T-cell (primary cell): ENCODE measurements at regions not wholly inside any gene's neighbourhood (a gene's known extent, or its start where the extent isn't known, plus 50 kb on each side); places are given as distances from the start of the nearest gene placed in this dataset.

Experiments used
- ATAC-seq, 4 experiments: fragments of 200-7000 bp in 3 of 4; fragments of 150-1000 bp in 1 of 4; cut with Tn5 transposase; replicated peaks in 1 of 4; 1 replicate in 3 of 4; 2 replicates in 1 of 4; pipeline ENCODE4 v1.10.0; 2021; ENCODE audit warnings: moderate library complexity in 3 of 4, mild to moderate bottlenecking in 2 of 4, moderate number of reproducible peaks in 1 of 4
- CTCF ChIA-PET, 2 donors: fragments of 300-600 bp; sonication (Branson Sonifier 250); formaldehyde crosslinking; loops; one replicate each; lab custom pipeline; 2022; ENCODE audit warnings: antibody characterized with exemption in 2 of 2; lab: Charles Lee
- POLR2A ChIA-PET, 2 donors: fragments of 300-600 bp; sonication (Branson Sonifier 250); formaldehyde crosslinking; loops; one replicate each; lab custom pipeline; 2022; ENCODE audit warnings: antibody characterized with exemption in 2 of 2; lab: Charles Lee
- DNase-seq, 35 experiments: peaks; one replicate each; pipeline versions ENCODE4 v3.0.0 to v3.0.0-alpha.2; 2013 to 2023
- H3K27ac ChIP-seq: one replicate; pipeline ENCODE4 v1.5.1; 2013; ENCODE audit warnings: low read length
- H3K27me3 ChIP-seq, 2 experiments: replicated peaks in 1 of 2; 1 replicate in 1 of 2; 2 replicates in 1 of 2; pipeline versions ENCODE4 v1.6.1 to v1.7.0; 2013; ENCODE audit warnings: low read length in 1 of 2, mixed read lengths in 1 of 2; ENCODE audit not compliant: control insufficient read depth in 2 of 2, insufficient read depth in 2 of 2; ENCODE audit errors: extremely low read depth in 1 of 2
- H3K36me3 ChIP-seq, 2 donors: 1 replicate in 1 of 2; 2 replicates in 1 of 2; pipeline versions ENCODE4 v1.6.1 to v1.7.0; 2013; ENCODE audit warnings: low read length in 1 of 2; ENCODE audit not compliant: control insufficient read depth in 2 of 2, insufficient read depth in 1 of 2; ENCODE audit errors: extremely low read depth in 1 of 2
- H3K4me1 ChIP-seq, 2 experiments: 1 replicate in 1 of 2; 2 replicates in 1 of 2; pipeline versions ENCODE4 v1.6.1 to v1.7.0; 2013; ENCODE audit warnings: low read length in 2 of 2, mixed read lengths in 1 of 2; ENCODE audit not compliant: insufficient read depth in 2 of 2, control insufficient read depth in 1 of 2; ENCODE audit errors: extremely low read depth in 1 of 2
- H3K4me3 ChIP-seq, 2 donors: 1 replicate in 1 of 2; 2 replicates in 1 of 2; pipeline versions ENCODE4 v1.5.1 to v1.7.0; 2013; ENCODE audit warnings: mild to moderate bottlenecking in 2 of 2, low read length in 1 of 2, moderate library complexity in 1 of 2; ENCODE audit not compliant: control insufficient read depth in 1 of 2; ENCODE audit errors: extremely low read depth in 1 of 2
- H3K9me3 ChIP-seq: 2 replicates; pipeline ENCODE4 v1.7.0; 2013
- H3K27ac Mint-ChIP-seq, 2 donors: one replicate each; pipeline ENCODE4 v1.8.0; 2020 to 2021; ENCODE audit warnings: mild to moderate bottlenecking in 2 of 2, mixed read lengths in 2 of 2
- H3K27me3 Mint-ChIP-seq, 2 donors: one replicate each; pipeline ENCODE4 v1.8.0; 2021 to 2022; ENCODE audit warnings: mixed read lengths in 2 of 2
- H3K36me3 Mint-ChIP-seq: one replicate; pipeline ENCODE4 v1.8.0; 2021; ENCODE audit warnings: mixed read lengths
- H3K4me1 Mint-ChIP-seq, 3 donors: one replicate each; pipeline ENCODE4 v1.8.0; 2020 to 2022; ENCODE audit warnings: mixed read lengths in 3 of 3, mild to moderate bottlenecking in 1 of 3
- H3K4me3 Mint-ChIP-seq, 3 donors: one replicate each; pipeline ENCODE4 v1.8.0; 2020 to 2022; ENCODE audit warnings: mild to moderate bottlenecking in 3 of 3, mixed read lengths in 3 of 3, moderate library complexity in 3 of 3
- H3K9me3 Mint-ChIP-seq, 3 donors: one replicate each; pipeline ENCODE4 v1.8.0; 2020 to 2022; ENCODE audit warnings: mixed read lengths in 3 of 3
- WGBS: methylation state at CpG from one replicate; pipeline ENCODE4 v1.1.5; 2013; ENCODE audit warnings: missing lambda C conversion rate; ENCODE audit not compliant: insufficient coverage; 5-methylcytosine and 5-hydroxymethylcytosine counted together

- no peaks in the 10 kb centered on the region for H3K9me3 ChIP-seq
- no CpG with 5 or more reads among the region's 4 CpGs for WGBS
- no peaks in the 10 kb centered on the region for H3K36me3 Mint-ChIP-seq
- H3K27ac ChIP-seq: no peak overlapping the region
- H3K9me3 Mint-ChIP-seq: peaks cover 0 to 11% (median 9%) of the 10 kb centered on the region in 3 donors
- H3K4me1 ChIP-seq: no peaks in the 10 kb centered on the region
- no peaks in the 10 kb centered on the region for H3K4me1 Mint-ChIP-seq
- H3K27ac Mint-ChIP-seq: no peak overlapping the region
- no peak overlapping the region for H3K4me3 ChIP-seq
- CTCF ChIA-PET: no interaction called here
- POLR2A ChIA-PET: no interaction called here
- H3K4me3 Mint-ChIP-seq: no peak overlapping the region
- H3K36me3 ChIP-seq: no peaks in the 10 kb centered on the region
- DNase-seq: no peak
- H3K27me3 Mint-ChIP-seq: peaks cover 3 to 16% of the 10 kb centered on the region in 2 donors
- H3K27me3 ChIP-seq: no peaks in the 10 kb centered on the region
- ATAC-seq: no peak
Measured at GRCh38 chr9:18245911-18246310, 228.0 kb upstream of the ADAMTSL1 start.

GRCh38 chr9:18250053-18250452 lies 223.9 kb upstream of the ADAMTSL1 start:
- H3K27ac Mint-ChIP-seq: no peak overlapping the region

GRCh38 chr9:18253950-18254349 lies 220.0 kb upstream of the ADAMTSL1 start:
- H3K4me1 Mint-ChIP-seq: peaks cover 0 to 6% (median 0%) of the 10 kb centered on the region in 3 donors
- no peaks in the 10 kb centered on the region for H3K36me3 ChIP-seq
- ATAC-seq (no peak), DNase-seq (no peak)
- H3K27me3 ChIP-seq: peaks cover 0 to 2% of the 10 kb centered on the region in 2 experiments
- no peak overlapping the region for H3K27ac ChIP-seq
- CTCF ChIA-PET: interaction anchor here (0.9 to 2.9 kb wide), 5 partner anchors 11 to 1205 kb away, joined by 3 to 31 read pairs (median 6); no protein-coding TSS in a partner anchor
- H3K27me3 Mint-ChIP-seq: peaks cover 6 to 9% of the 10 kb centered on the region in 2 donors
- no peaks in the 10 kb centered on the region for H3K9me3 ChIP-seq
- H3K4me1 ChIP-seq: no peaks in the 10 kb centered on the region
- H3K36me3 Mint-ChIP-seq: no peaks in the 10 kb centered on the region
- H3K4me3 Mint-ChIP-seq: no peak overlapping the region
- H3K4me3 ChIP-seq: no peak overlapping the region
- H3K27ac Mint-ChIP-seq: no peak overlapping the region
- H3K9me3 Mint-ChIP-seq: no peaks in the 10 kb centered on the region
- POLR2A ChIA-PET: no interaction called here
- WGBS: 73% methylated on average over 4 of the region's 9 CpGs

More at GRCh38 chr9:18250053-18250452, 223.9 kb upstream of the ADAMTSL1 start:
- no peaks in the 10 kb centered on the region for H3K36me3 ChIP-seq
- no peaks in the 10 kb centered on the region for H3K4me1 ChIP-seq
- no peaks in the 10 kb centered on the region for H3K27me3 ChIP-seq
- H3K9me3 Mint-ChIP-seq: no peaks in the 10 kb centered on the region
- H3K4me3 ChIP-seq: no peak overlapping the region
- POLR2A ChIA-PET: no interaction called here
- DNase-seq (no peak), ATAC-seq (no peak)
- no peaks in the 10 kb centered on the region for H3K4me1 Mint-ChIP-seq
- peaks cover 0 to 3% of the 10 kb centered on the region in 2 donors for H3K27me3 Mint-ChIP-seq
- no peak overlapping the region for H3K4me3 Mint-ChIP-seq
- CTCF ChIA-PET: no interaction called here
- no peaks in the 10 kb centered on the region for H3K9me3 ChIP-seq
- H3K27ac ChIP-seq: no peak overlapping the region
- H3K36me3 Mint-ChIP-seq: no peaks in the 10 kb centered on the region

GRCh38 chr9:18255158-18255629 lies 218.8 kb upstream of the ADAMTSL1 start:
- no peak overlapping the region for H3K27ac ChIP-seq
- H3K4me1 ChIP-seq: no peaks in the 10 kb centered on the region
- peaks cover 0 to 6% (median 0%) of the 10 kb centered on the region in 3 donors for H3K4me1 Mint-ChIP-seq
- H3K27me3 ChIP-seq: peaks cover 0 to 2% of the 10 kb centered on the region in 2 experiments
- ATAC-seq: peak; percentile 61 to 76 (median 63)
- peak; percentile 12 to 81 (median 59) for DNase-seq
- ChIA-PET POLR2A (interaction anchor here in 1 of 2 donors (0.7 kb wide), 1 partner anchor 192 kb away, joined by 4 read pairs; no protein-coding TSS in a partner anchor), CTCF (interaction anchor here (0.6 to 2.9 kb wide), 16 partner anchors 9 to 1205 kb away, joined by 3 to 31 read pairs (median 4); no protein-coding TSS in a partner anchor)
- no peaks in the 10 kb centered on the region for H3K36me3 Mint-ChIP-seq
- H3K9me3 Mint-ChIP-seq: no peaks in the 10 kb centered on the region
- H3K36me3 ChIP-seq: no peaks in the 10 kb centered on the region
- no peak overlapping the region for H3K27ac Mint-ChIP-seq
- H3K4me3 Mint-ChIP-seq: no peak overlapping the region
- peaks cover 6 to 9% of the 10 kb centered on the region in 2 donors for H3K27me3 Mint-ChIP-seq
- no peak overlapping the region for H3K4me3 ChIP-seq
- WGBS: no CpG with 5 or more reads among the region's 9 CpGs
- H3K9me3 ChIP-seq: no peaks in the 10 kb centered on the region

GRCh38 chr9:18255747-18256146 lies 218.2 kb upstream of the ADAMTSL1 start:
- ATAC-seq (no peak), DNase-seq (no peak)
- Histone ChIP-seq H3K27me3 (peaks cover 0 to 2% of the 10 kb centered on the region in 2 experiments), H3K27ac (no peak overlapping the region), H3K4me3 (no peak overlapping the region), H3K4me1 (no peaks in the 10 kb centered on the region), H3K9me3 (no peaks in the 10 kb centered on the region), H3K36me3 (no peaks in the 10 kb centered on the region)
- WGBS: 34% methylated on average over 3 of the region's 4 CpGs
- Mint-ChIP-seq H3K9me3 (no peaks in the 10 kb centered on the region), H3K4me3 (no peak overlapping the region), H3K36me3 (no peaks in the 10 kb centered on the region), H3K27me3 (peaks cover 6 to 9% of the 10 kb centered on the region in 2 donors), H3K4me1 (peaks cover 0 to 6% (median 0%) of the 10 kb centered on the region in 3 donors), H3K27ac (no peak overlapping the region)
- ChIA-PET CTCF (interaction anchor here (0.6 to 2.9 kb wide), 7 partner anchors 9 to 1203 kb away, joined by 3 to 31 read pairs (median 8); no protein-coding TSS in a partner anchor), POLR2A (no interaction called here)

- Mint-ChIP-seq H3K27ac (no peak overlapping the region), H3K4me3 (no peak overlapping the region), H3K27me3 (peaks cover 9% of the 10 kb centered on the region in 2 donors), H3K4me1 (peaks cover 0 to 6% (median 0%) of the 10 kb centered on the region in 3 donors), H3K36me3 (no peaks in the 10 kb centered on the region), H3K9me3 (no peaks in the 10 kb centered on the region)
- H3K36me3 ChIP-seq: no peaks in the 10 kb centered on the region
- no peaks in the 10 kb centered on the region for H3K9me3 ChIP-seq
- ATAC-seq (no peak), DNase-seq (no peak)
- H3K27me3 ChIP-seq: peaks cover 0 to 2% of the 10 kb centered on the region in 2 experiments
- no peaks in the 10 kb centered on the region for H3K4me1 ChIP-seq
- no peak overlapping the region for H3K4me3 ChIP-seq
- 100% methylated on average over 1 of the region's 3 CpGs for WGBS
- ChIA-PET POLR2A (no interaction called here), CTCF (interaction anchor here (0.6 to 1.2 kb wide), 6 partner anchors 10 to 1201 kb away, joined by 3 to 10 read pairs (median 4); no protein-coding TSS in a partner anchor)
- H3K27ac ChIP-seq: no peak overlapping the region
Measured at GRCh38 chr9:18256568-18256967, 217.4 kb upstream of the ADAMTSL1 start.
